ENCODE measurements at regions not wholly inside any gene's neighbourhood (a gene's known extent, or its start where the extent isn't known, plus 50 kb on each side); places are given as distances from the start of the nearest gene placed in this dataset.
A peak's percentile ranks its signal among the peaks of the same experiment; 100 is the strongest.

DNA sequence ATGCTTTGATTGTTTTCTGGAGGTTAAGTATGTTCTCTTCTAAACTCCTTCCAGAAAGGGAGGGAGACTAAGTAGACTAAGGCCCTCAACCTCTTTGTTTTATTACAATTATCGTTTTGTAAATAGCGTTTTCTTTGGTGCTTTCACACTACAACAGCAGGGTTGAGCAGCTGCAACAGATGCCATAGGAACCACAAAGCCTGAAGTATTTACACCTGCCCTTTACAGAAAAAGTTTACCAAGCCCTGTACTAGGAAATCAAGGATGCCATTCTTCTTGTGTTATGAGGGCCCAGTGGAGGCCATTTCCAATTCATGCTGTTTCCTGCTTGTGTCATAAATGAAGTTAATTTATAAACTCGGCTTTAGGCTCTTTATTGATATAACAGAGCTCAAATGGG lies 914.8 kb downstream of the DCDC2C start:
- peak; percentile 53 for DNase-seq

GRCh38 chr2:4618630-4619228 lies 915.4 kb downstream of the DCDC2C start:
- no peak for DNase-seq

- peak; percentile 94 for DNase-seq
These were observed 925.7 kb downstream of the DCDC2C start for GRCh38 chr2:4628998-4629501.

DNA sequence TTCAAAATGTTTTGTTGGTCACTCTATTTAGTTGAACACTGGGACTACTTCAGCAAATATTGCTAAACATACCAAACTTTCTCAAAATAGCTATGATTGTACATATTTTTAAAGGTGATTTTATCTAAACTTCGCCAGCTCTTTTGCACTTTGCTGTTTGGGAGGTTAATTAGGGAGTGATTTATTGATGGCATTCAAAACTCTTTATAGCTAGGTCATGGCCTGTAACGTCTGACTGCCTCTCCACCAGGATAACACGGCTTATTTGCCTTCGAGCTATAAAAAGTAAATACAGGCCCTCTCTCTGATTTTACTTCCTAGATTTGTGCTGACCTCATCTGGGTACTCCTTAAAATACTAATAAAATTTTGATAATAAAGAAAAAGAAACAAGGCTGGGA lies 931.9 kb downstream of the DCDC2C start:
- DNase-seq, result peak; percentile 32

DNA sequence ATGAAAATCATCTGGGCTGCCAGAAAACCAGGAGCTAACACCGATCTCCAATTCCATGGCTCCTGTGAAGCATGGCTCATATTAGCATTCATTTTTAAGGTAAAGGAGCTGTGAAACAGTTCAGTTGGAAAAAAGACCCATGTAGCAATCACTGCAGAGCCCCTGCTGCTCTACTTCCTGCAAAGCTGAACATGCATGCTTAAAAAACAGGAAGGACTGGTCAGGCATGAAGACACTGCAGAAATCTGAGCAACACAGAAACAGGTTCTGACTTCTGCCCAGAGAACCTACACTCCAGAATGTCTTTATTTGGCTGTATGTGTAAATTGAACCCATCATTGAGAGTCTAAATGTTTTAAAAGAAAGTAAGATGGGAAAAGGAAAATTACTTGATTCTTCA lies 950.6 kb downstream of the DCDC2C start:
- DNase-seq, result no peak

DNA sequence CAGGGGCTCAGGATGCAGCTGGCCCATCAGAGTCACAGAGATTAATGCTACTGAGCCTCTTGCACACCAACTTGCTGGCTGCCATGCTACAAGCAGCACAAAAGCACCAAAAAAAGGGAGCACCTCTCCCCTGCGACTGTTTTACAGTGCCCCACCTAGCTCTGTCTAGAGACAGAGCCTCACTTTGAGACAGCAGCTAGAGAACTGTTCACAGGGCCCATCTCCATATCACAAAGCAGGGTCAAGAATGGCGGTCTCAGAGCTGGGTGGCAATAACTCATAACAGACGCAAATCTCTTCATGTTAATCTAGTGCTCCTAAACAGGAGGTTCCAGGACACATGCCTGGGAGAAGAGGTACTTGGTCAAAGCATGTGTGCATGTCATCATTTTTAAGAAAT lies 953.0 kb downstream of the DCDC2C start:
- no peak for DNase-seq

DNA sequence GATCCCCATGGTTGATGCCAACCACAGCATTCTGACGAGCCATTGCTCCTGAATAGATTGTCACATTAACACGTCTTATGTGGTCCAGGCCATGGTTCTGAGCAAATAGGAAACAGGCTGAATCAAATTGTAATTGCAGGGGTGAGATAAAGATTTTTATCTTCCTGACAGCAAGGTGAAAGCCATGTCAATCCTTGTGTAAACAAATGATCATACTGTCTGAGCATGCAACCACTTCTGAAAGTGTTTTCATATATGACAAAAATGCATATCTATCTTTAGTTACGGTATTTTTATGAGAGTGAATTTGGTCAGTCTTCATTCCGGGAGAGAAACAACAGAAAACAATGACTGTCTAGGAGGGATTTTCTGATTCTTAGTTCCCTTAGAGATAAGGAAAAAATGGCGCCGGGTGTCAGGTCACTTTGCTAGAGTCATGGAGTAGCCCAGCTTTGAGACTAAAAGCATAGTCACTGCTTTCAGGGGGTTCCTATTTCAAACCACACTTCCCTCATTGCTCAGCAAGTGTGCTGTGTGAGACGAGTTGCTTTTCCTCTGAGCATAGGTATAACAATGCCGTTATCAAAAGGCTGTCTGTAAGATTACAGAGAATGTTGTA lies 958.9 kb downstream of the DCDC2C start:
- DNase-seq, result no peak

DNA sequence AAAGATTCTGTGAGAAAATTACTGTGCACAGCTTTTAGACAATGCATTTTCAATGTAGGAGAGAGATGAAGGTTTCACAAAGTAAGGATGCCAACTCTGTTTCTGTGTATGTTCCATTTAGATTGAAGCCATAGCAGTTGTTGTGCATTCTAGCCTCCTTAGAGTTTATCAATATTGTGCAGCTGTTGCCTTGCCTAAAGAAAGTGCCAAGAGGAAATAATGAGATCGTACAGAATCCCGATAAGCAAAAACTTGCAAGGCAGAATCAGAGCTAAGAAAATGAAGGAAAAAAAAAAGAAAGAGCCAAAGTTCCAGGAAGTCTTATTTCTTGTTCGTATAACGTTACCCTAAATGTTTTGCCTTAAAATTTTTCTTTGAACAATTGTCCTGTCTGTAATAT lies 965.0 kb downstream of the DCDC2C start:
- DNase-seq, result no peak

DNA sequence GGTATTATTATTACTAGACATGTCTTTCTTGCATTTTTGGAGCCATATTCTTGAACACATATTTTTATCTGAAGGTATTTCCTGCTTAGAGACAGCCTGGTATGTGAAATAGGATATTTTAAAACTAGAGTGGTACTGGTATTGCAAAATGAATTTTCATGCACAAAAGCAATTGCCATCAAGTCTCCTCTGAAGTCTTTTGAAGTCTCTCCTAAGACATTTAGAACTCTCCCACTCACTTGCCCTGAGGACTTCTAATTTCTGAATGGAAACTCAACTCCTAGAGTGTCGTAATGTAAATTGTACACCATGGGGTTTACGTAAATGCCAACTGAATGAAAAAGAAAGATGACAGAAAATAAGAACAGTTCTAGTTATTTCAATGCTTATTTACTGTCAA lies 967.0 kb downstream of the DCDC2C start:
- DNase-seq, result no peak

DNA sequence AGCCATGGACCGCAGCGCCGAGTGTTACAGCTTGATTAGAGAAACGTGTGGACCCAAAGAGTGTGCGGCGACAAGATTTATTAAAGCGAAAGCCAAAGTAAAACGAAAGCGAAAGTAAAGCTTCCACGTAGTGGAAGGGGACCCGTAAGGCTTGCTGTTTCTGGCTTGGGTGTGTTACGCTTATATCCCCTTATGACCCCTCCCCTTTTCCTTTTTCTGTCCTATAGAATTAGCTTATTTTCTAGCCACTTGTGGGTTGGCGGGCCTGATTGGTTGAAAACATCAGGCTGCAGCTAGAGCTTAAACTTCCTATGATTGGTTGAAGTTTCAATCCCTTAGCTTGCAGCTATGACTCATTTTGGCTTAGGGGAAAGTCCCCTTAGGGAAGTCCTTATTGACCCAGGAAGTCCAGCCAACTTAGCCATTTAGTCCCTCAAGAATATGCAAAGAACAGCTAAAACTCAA lies 969.7 kb downstream of the DCDC2C start:
- peak; percentile 95 for DNase-seq

DNA sequence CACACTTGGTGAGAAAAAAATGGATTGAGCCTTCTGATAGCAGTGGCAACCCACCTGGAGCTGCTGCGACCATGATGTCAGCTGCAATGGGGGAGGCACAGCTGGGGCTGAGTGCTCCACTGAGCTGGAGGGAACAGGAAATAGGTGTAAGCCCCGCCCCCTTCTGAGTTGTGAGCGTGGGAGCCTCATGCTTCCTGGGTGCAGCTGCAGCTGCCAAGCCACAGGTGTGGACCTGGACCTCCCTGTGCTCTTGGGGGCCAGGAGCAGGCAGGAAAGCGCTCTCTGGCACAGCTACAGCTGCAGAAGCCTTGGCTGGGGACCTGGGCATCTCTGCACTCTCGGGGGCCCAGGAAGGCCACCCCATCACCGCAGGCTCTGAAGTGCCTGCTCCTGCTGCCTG lies 970.6 kb downstream of the DCDC2C start:
- peak; percentile 81 for DNase-seq

DNA sequence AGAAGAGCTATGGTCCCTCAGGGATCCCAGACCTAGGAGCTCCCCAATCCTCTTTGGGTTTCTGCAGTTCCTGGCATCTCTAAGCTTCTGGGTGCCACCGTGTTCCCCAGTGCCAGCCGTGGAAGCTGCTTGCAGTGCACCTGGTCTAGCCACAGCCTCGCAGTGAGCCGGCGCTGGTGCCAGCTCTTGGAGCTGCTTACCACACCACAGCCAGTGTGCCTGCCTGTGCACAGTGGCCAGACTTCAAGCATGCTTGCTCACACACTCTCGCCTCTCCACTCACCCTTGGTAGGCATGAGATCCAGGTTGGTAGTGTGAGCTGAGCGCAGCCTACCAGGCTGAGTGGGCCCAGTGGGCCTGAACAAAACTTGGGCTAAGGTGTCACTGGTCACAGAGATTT lies 971.9 kb downstream of the DCDC2C start:
- no peak for DNase-seq

DNA sequence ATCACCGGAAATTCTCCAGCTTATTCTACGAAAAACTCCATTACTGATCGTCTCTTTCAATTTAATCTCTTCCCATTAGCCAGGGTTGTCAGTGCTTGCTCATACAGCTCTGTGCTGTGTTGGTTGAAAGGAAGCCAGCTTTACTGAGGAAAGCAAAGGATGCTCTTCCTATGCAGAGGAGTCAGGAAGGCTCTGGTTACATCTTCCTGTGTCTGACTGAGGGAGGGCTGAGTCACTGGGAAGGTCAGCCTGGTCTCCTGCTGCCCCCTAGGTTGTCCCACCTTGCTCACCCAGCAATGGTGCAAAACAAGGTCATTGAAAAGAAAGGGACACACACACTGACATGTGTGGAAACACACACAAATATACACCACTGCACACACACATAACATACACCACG lies 975.6 kb downstream of the DCDC2C start:
- DNase-seq, result no peak

DNA sequence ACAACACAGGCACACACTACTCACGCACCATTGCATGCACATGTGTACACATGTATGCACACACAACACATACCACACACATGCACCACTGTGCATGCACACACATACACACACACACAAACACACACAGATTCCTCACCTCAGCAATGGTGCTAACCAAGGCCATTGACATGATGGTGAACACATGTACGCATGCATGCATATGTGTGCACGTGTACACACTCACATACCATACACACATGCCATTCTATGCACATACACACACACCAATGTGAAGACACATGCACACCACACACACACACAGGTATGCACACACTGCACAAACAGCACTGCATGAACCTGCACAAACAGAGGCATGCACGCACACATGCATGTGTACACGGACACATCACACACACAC lies 976.0 kb downstream of the DCDC2C start:
- no peak for DNase-seq

DNA sequence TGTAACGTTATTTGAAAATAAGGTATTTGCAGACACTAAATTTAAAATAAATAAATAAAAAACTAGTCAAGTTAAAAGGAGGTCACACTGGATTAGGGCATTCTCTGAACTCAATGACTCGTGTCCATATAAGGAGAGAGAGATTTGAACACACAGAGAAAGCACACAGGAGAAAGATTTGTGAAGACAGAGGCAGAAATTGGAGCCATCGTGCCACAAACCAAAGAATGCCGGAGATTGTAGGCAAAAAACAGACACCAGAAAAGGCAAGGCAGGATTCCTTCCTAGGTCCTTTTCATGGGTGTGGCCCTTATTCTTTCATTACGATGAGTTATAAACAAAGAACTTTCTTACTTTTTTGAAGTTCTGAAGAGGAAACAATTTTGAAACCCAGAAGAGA lies 981.5 kb downstream of the DCDC2C start:
- DNase-seq, result no peak

DNA sequence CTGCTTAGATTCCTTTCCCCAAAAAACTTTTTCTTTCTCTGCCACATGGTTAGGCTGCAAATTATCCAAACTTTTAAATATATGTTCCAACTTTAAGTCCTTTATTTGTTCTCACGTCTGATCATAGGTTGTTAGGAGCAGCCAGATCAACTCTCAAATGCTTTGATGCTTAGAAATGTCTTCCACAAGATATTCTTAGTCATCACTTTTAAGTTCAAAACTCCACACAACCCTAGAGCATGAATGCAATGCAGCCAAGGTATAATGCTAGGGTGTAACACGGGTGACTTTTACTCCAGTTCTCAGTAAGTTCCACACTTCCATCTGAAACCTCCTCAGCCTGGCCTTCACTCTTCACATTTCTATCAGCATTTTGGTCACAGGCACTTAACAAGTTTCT lies 987.5 kb downstream of the DCDC2C start:
- no peak for DNase-seq

- no peak for DNase-seq
These were observed 989.9 kb downstream of the DCDC2C start for GRCh38 chr2:4693266-4693665.

- no peak for DNase-seq
These were observed 992.0 kb downstream of the DCDC2C start for GRCh38 chr2:4695281-4695861.

DNA sequence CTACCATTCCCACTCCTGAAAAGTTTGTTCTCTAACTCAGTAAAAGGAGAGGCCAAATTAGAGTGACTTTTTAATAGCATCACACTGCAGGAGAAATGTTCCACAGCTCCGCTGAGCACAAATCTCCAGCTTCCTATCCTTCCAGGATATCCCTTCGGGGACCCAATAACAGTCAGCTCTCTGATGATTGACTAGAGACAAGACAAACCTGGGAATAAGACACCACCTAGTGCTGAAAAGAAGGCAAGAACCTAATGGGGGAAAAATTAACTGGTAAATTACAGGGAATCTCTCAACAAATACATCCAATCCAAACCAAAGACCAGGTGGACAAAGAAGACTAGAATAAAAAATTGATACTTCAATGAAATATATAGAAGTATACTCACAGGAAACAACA lies 977.1 kb upstream of the SOX11 start:
- no peak for DNase-seq

DNA sequence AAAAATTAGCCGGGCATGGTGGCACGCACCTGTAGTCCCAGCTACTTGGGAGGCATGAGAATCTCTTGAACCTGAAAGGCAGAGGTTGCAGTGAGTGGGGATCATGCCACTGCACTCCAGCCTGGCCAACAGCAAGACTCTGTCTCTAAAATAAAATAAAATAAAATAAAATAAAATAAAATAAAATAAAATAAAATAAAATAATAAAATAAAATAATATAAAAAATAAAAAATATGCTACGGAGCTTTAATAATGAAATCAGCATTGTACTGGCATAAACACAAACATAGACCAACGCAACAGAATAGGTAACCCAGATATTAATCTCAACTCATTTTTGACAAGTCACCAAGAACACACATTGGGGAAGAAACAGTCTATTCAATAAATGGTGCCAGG lies 973.4 kb upstream of the SOX11 start:
- DNase-seq, result no peak

DNA sequence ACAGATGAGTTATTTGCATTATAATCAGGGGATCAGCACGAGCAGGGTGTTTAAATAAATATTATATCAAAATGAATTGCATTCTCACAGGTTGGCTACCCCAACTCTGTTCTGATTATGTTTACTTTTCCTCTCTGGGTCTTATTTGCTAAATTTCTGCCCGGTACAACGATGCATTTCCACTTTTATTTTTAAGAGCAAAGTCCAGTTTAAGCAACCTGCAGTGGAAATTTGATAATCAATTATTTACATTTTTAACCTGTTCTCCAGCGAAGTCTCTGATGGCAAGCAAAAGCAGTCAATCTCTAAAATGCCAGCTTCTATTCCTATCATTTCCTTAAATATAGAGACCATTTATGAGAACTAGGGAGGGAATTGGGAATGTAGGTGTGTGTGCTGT lies 966.6 kb upstream of the SOX11 start:
- no peak for DNase-seq

- no peak for DNase-seq
These were observed 959.6 kb upstream of the SOX11 start for GRCh38 chr2:4732560-4732959.

DNA sequence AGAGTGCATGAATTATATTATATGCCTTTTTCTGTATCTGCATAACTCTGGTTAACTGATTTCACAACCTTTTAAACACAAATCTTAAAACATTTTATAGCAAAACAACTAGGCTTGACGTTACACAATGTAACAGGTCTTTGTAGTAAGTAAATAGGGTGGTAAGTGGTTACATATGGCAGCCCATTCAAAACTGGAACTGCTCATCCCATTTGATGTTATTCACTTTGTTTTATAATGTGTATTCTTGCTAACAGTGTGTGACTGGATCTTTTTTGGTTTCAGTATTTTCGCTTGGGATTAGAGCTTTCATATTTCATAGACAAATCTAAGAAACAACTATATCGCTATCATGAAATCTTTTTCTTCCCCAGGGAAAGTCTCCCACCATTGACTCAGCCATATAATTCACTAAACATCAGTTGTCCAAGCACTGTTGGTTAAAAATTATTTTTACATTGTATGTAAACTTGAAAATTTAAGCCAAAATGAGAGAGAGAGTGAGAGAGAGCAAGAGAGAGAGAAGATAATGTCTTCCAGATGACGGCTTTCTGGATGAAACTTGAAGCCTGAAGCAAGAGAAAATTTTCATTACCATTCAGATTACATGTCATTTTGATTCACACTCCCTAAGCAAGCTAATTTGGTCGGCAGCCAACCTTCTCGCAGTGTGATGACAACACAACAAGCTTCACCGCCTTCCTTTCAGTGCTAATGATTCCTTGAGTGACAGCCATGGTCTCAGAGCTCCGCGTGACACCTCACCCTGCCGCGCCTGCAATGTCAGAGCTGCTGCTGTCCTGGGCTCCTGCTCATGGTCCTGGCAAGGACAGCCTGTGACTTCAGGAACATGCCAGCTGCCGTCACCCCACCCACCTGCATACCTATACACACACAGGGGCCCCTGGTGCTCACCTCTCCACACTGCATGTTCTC lies 946.9 kb upstream of the SOX11 start:
- DNase-seq, result peak; percentile 82
